Right lobe of liver (tissue), 6 donors: ENCODE measurements at regions not wholly inside any gene's neighbourhood (a gene's known extent, or its start where the extent isn't known, plus 50 kb on each side); places are given as distances from the start of the nearest gene placed in this dataset.
"Not testable (repeated sequence)": the region's sequence is repeated elsewhere in the genome, so short reads cannot be mapped to it uniquely, and the experiment has no call there.

Experiments used
- ATAC-seq, 4 donors: fragments of 200-7000 bp; cut with Tn5 transposase; one replicate each; pipeline ENCODE4 v1.9.1; 2020; ENCODE audit warnings: mild to moderate bottlenecking in 4 of 4, moderate library complexity in 4 of 4
- DNase-seq, 3 donors: peaks; one replicate each; pipeline ENCODE4 v3.0.0-alpha.2; 2020
- H3K27ac ChIP-seq, 3 donors: fragments of 200-600 bp; one replicate each; pipeline ENCODE4 v1.8.0; 2022
- H3K27me3 ChIP-seq, 2 donors: fragments of 200-600 bp; one replicate each; pipeline ENCODE4 v1.8.0; 2022
- H3K36me3 ChIP-seq, 4 donors: fragments of 200-600 bp; sonication (generic) in 1 of 4; one replicate each; pipeline versions ENCODE4 v1.5.1 to v1.8.0; 2017 to 2022; ENCODE audit warnings: control low read depth in 1 of 4
- H3K4me1 ChIP-seq, 4 donors: fragments of 200-600 bp; sonication (generic) in 1 of 4; one replicate each; pipeline versions ENCODE4 v1.5.1 to v1.8.0; 2017 to 2022; ENCODE audit warnings: control low read depth in 1 of 4
- H3K4me3 ChIP-seq, 3 donors: fragments of 200-600 bp; one replicate each; pipeline ENCODE4 v1.8.0; 2022
- H3K9me3 ChIP-seq, 4 donors: fragments of 200-600 bp; sonication (generic) in 1 of 4; one replicate each; pipeline versions ENCODE4 v1.5.1 to v1.8.0; 2017 to 2022; ENCODE audit warnings: control low read depth in 1 of 4
- POLR2A ChIP-seq: fragments of 450-650 bp; IDR thresholded peaks from one replicate; pipeline ENCODE4 v1.6.1; 2017; ENCODE audit warnings: antibody characterized with exemption, mild to moderate bottlenecking
- WGBS: methylation state at CpG from one replicate; pipeline ENCODE4 v1.1.6; 2018; ENCODE audit warnings: low coverage, low lambda C conversion rate; ENCODE audit not compliant: insufficient coverage; ENCODE audit errors: missing lambda C conversion rate; 5-methylcytosine and 5-hydroxymethylcytosine counted together
- intact Hi-C, 2 donors: fragments of 100-400 bp; cut with DNase I; formaldehyde crosslinking; loops; one replicate each; pipeline versions ENCODE4 v1.11.2 to v1.14.1; 2022
- TF ChIP-seq, protein P1 (sequence below), 4 donors: fragments of 200-600 bp in 3 of 4; fragments of 450-650 bp in 1 of 4; IDR thresholded peaks; one replicate each; pipeline versions ENCODE4 v1.5.1 to v1.8.0; 2016 to 2022; ENCODE audit warnings: antibody characterized with exemption in 4 of 4, mild to moderate bottlenecking in 2 of 4
- donor health status: DM: no; HTN: yes; CAD: no.
- donor health status: DM: no; HTN: no; CAD: no.
- donor health status: DM: no; HTN: no; CAD: no.
- donor health status: DM: no; HTN: yes; CAD: no.
- donor health status: DM: no; HTN: yes; CAD: no.

DNA sequence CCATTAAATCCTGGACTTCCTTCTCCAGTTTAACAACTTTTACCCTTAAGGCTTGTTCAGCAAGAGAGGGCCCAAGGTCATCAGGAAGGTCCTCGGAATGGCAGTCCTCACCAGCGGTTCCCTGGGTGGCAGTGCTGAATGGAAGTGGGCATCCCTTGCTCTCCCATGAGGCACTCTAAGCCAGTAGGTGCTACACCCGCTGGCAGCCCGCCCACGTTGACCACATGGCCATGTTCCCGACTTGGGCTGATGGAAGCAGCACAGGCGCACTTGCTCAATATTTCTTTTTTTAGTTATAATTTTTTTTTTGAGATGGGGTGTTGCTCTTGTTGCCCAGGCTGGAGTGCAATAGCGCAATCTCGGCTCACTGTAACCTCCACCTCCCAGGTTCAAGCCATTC, 277.9 kb downstream of the ZC4H2 start:
- DNase-seq (no peak), ATAC-seq (no peak)
- 66% methylated on average over 8 of the region's 9 CpGs for WGBS
- H3K9me3 ChIP-seq = no peaks in the 10 kb centered on the region
- no peaks in the 10 kb centered on the region for H3K4me1 ChIP-seq
- no peak overlapping the region for H3K27ac ChIP-seq
- no peaks in the 10 kb centered on the region for H3K36me3 ChIP-seq
- no peaks in the 10 kb centered on the region for H3K27me3 ChIP-seq
- intact Hi-C loops = no loop called here
- no peak for TF ChIP-seq POLR2A
- TF ChIP-seq, protein P1, sequence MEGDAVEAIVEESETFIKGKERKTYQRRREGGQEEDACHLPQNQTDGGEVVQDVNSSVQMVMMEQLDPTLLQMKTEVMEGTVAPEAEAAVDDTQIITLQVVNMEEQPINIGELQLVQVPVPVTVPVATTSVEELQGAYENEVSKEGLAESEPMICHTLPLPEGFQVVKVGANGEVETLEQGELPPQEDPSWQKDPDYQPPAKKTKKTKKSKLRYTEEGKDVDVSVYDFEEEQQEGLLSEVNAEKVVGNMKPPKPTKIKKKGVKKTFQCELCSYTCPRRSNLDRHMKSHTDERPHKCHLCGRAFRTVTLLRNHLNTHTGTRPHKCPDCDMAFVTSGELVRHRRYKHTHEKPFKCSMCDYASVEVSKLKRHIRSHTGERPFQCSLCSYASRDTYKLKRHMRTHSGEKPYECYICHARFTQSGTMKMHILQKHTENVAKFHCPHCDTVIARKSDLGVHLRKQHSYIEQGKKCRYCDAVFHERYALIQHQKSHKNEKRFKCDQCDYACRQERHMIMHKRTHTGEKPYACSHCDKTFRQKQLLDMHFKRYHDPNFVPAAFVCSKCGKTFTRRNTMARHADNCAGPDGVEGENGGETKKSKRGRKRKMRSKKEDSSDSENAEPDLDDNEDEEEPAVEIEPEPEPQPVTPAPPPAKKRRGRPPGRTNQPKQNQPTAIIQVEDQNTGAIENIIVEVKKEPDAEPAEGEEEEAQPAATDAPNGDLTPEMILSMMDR (IDR thresholded peaks at IDR 0.05) = no peak
- no peak overlapping the region for H3K4me3 ChIP-seq

DNA sequence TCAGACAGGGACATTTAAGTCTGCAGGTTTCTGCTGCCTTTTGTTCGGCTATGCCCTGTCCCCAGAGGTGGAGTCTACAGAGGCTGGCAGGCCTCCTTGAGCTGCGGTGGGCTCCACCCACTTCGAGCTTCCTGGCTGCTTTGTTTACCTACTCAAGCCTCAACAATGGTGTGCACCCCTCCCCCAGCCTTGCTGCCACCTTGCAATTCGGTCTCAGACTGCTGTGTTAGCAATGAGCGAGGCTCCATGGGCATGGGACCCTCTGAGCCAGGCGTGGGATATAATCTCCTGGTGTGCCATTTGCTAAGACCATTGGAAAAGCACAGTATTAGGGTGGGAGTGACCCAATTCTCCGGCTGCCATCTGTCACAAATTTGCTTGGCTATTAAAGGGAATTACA, 280.9 kb downstream of the ZC4H2 start:
- DNase-seq, H3K4me3 ChIP-seq, ATAC-seq, H3K9me3 ChIP-seq, H3K36me3 ChIP-seq, intact Hi-C loops, H3K27ac ChIP-seq, H3K27me3 ChIP-seq, H3K4me1 ChIP-seq: not testable (repeated sequence)
- 55% methylated on average over 2 of the region's 7 CpGs for WGBS

DNA sequence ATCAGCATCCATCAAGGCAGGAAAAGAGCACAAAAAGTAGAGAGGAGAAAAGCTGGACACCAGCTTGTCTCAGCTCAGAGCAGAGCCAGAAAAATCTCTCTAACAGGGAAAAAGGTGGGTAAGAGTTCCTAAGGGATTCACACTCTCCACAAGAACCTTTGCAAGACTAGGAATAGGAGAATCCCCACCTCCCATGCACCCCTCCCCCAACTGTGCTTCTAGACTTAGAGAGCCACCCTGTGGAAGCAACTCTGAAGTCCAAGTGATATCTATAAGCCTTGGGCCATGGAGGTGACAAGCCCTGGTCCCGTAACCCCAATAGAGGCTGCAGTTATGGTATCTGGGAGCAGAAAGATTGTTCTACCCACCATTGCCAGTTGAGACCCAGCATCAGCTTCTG, 267.6 kb upstream of the MTMR8 start:
- TF ChIP-seq POLR2A = no peak
- TF ChIP-seq, protein P1 (IDR thresholded peaks at IDR 0.05) = no peak
- H3K4me3 ChIP-seq = no peak overlapping the region
- ATAC-seq (no peak), DNase-seq (no peak)
- WGBS = no CpG with 5 or more reads among the region's 1 CpG
- no peaks in the 10 kb centered on the region for H3K9me3 ChIP-seq
- H3K27ac ChIP-seq = no peak overlapping the region
- intact Hi-C loops = no loop called here
- H3K4me1 ChIP-seq = no peaks in the 10 kb centered on the region
- no peaks in the 10 kb centered on the region for H3K27me3 ChIP-seq
- no peaks in the 10 kb centered on the region for H3K36me3 ChIP-seq

DNA sequence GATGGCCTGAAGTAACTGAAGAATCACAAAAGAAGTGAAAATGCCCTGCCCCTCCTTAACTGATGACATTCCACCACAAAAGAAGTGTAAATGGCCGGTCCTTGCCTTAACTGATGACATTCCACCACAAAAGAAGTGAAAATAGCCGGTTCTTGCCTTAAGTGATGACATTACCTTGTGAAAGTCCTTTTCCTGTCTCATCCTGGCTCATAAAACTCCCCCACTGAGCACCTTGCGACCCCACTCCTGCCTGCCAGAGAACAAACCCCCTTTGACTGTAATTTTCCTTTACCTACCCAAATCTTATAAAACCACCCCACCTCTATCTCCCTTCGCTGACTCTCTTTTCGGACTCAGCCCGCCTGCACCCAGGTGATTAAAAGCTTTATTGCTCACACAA, 262.0 kb upstream of the MTMR8 start:
- H3K27me3 ChIP-seq, H3K27ac ChIP-seq, H3K4me1 ChIP-seq, intact Hi-C loops, H3K9me3 ChIP-seq, H3K36me3 ChIP-seq, DNase-seq, ATAC-seq, H3K4me3 ChIP-seq: not testable (repeated sequence)
- WGBS = 29% methylated on average over 5 of the region's 6 CpGs

DNA sequence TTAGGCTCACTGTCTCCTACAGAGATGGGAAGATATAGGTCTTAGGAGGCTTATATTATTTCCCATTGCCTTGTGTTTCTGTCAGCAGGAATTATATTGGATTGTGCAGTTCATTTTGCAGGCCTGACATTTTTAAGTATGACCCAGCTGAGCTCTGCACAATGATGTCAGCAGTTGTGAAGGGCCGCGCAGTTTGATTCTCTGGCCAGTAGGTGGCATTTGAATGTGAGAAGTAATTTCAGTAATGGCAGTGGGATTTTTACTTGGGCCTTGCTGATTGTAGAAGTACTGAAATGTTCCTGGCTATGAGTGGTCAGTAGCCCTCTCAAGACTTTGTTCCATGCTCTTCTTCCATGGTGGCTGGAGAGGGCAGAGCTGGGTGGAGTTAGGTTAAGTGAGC, 247.2 kb upstream of the MTMR8 start:
- no peak for DNase-seq

More for the DNA sequence above, 247.2 kb upstream of the MTMR8 start:
- Histone ChIP-seq H3K27ac (no peak overlapping the region), H3K4me1 (no peaks in the 10 kb centered on the region), H3K36me3 (no peaks in the 10 kb centered on the region), H3K27me3 (no peaks in the 10 kb centered on the region), H3K4me3 (no peak overlapping the region), H3K9me3 (no peaks in the 10 kb centered on the region)
- ATAC-seq = no peak
- WGBS = 80% methylated on average over 1 of the region's 2 CpGs
- intact Hi-C loops = no loop called here
- TF ChIP-seq, protein P1 (IDR thresholded peaks at IDR 0.05) = peak in 3 of 4 donors; percentile 23 to 39 (median 23)
- no peak for TF ChIP-seq POLR2A
